ENCODE measurements at regions not wholly inside any gene's neighbourhood (a gene's known extent, or its start where the extent isn't known, plus 50 kb on each side); places are given as distances from the start of the nearest gene placed in this dataset.
A peak's percentile ranks its signal among the peaks of the same experiment; 100 is the strongest.

DNA sequence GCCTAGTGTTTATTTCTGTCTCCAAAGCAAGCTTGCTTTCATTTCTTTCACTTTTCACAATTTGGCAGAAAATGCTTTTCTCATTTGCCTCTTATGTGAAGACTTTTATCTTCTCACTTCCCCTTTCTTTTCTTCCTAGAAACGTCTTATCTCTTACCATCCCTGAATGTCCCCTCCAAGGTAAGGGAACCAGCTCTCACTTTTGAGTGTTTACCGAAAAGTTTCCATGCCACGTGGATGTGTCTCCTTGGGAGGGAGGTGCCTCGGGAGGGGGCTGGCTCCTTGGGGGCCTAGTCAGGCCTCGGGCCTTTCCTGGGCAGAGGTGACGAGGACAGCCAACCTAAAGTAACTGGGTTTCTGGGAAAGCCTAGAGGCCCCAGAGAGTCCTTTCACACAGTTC, 127.4 kb downstream of the CD24 start (continued):
- TF ChIP-seq, protein P1, sequence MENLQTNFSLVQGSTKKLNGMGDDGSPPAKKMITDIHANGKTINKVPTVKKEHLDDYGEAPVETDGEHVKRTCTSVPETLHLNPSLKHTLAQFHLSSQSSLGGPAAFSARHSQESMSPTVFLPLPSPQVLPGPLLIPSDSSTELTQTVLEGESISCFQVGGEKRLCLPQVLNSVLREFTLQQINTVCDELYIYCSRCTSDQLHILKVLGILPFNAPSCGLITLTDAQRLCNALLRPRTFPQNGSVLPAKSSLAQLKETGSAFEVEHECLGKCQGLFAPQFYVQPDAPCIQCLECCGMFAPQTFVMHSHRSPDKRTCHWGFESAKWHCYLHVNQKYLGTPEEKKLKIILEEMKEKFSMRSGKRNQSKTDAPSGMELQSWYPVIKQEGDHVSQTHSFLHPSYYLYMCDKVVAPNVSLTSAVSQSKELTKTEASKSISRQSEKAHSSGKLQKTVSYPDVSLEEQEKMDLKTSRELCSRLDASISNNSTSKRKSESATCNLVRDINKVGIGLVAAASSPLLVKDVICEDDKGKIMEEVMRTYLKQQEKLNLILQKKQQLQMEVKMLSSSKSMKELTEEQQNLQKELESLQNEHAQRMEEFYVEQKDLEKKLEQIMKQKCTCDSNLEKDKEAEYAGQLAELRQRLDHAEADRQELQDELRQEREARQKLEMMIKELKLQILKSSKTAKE (IDR thresholded peaks at IDR 0.05; ENCODE audit: low read depth, poor library complexity, severe bottlenecking): no peak
- no peak for TF ChIP-seq RB1 (IDR thresholded peaks at IDR 0.05; ENCODE audit: borderline replicate concordance)
- no peak for TF ChIP-seq TARDBP (IDR thresholded peaks at IDR 0.05; ENCODE audit: borderline replicate concordance)
- TF ChIP-seq CBX3 (IDR thresholded peaks at IDR 0.05; ENCODE audit: borderline replicate concordance, low read depth): no peak
- no peak for TF ChIP-seq SMC3 (IDR thresholded peaks at IDR 0.05; ENCODE audit: borderline replicate concordance, low read length)
- no peak for TF ChIP-seq KAT2A (conservative IDR thresholded peaks at IDR 0.05; ENCODE audit: control insufficient read depth, low read depth, low read length)
- TF ChIP-seq WRNIP1 (IDR thresholded peaks at IDR 0.05; ENCODE audit: borderline replicate concordance, low read depth, low read length): no peak
- TF ChIP-seq, protein P2, sequence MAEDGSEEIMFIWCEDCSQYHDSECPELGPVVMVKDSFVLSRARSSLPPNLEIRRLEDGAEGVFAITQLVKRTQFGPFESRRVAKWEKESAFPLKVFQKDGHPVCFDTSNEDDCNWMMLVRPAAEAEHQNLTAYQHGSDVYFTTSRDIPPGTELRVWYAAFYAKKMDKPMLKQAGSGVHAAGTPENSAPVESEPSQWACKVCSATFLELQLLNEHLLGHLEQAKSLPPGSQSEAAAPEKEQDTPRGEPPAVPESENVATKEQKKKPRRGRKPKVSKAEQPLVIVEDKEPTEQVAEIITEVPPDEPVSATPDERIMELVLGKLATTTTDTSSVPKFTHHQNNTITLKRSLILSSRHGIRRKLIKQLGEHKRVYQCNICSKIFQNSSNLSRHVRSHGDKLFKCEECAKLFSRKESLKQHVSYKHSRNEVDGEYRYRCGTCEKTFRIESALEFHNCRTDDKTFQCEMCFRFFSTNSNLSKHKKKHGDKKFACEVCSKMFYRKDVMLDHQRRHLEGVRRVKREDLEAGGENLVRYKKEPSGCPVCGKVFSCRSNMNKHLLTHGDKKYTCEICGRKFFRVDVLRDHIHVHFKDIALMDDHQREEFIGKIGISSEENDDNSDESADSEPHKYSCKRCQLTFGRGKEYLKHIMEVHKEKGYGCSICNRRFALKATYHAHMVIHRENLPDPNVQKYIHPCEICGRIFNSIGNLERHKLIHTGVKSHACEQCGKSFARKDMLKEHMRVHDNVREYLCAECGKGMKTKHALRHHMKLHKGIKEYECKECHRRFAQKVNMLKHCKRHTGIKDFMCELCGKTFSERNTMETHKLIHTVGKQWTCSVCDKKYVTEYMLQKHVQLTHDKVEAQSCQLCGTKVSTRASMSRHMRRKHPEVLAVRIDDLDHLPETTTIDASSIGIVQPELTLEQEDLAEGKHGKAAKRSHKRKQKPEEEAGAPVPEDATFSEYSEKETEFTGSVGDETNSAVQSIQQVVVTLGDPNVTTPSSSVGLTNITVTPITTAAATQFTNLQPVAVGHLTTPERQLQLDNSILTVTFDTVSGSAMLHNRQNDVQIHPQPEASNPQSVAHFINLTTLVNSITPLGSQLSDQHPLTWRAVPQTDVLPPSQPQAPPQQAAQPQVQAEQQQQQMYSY (CRISPR knock-in tag; IDR thresholded peaks at IDR 0.05): no peak
- TF ChIP-seq, protein P3, sequence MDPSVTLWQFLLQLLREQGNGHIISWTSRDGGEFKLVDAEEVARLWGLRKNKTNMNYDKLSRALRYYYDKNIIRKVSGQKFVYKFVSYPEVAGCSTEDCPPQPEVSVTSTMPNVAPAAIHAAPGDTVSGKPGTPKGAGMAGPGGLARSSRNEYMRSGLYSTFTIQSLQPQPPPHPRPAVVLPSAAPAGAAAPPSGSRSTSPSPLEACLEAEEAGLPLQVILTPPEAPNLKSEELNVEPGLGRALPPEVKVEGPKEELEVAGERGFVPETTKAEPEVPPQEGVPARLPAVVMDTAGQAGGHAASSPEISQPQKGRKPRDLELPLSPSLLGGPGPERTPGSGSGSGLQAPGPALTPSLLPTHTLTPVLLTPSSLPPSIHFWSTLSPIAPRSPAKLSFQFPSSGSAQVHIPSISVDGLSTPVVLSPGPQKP (IDR thresholded peaks at IDR 0.05; ENCODE audit: low read depth, low read length): no peak
- TF ChIP-seq TAF1 (IDR thresholded peaks at IDR 0.05; ENCODE audit: borderline replicate concordance, low read depth, low read length): no peak
- no peak for TF ChIP-seq POLR2A (IDR thresholded peaks at IDR 0.05; ENCODE audit: low read depth, low read length)
- no peak for TF ChIP-seq POLR2AphosphoS5 (IDR thresholded peaks at IDR 0.05; ENCODE audit: low read length)
- TF ChIP-seq RFX5 (IDR thresholded peaks at IDR 0.05; ENCODE audit: low read depth, low read length): no peak
- TF ChIP-seq EZH2 (IDR thresholded peaks at IDR 0.05; ENCODE audit: borderline replicate concordance, control insufficient read depth, low read depth, low read length): no peak
- no peak for TF ChIP-seq JUND (IDR thresholded peaks at IDR 0.05; ENCODE audit: low read depth, low read length)
- 0 out of 2 replicates have a peak, but pooled peaks have one; percentile 17 for TF ChIP-seq BMI1 (IDR thresholded peaks at IDR 0.05; ENCODE audit: borderline replicate concordance)
- no peak for TF ChIP-seq LARP7 (IDR thresholded peaks at IDR 0.05)
- TF ChIP-seq ZNF384 (IDR thresholded peaks at IDR 0.05; ENCODE audit: borderline replicate concordance, low read depth, low read length): no peak
- TF ChIP-seq HDAC2 (IDR thresholded peaks at IDR 0.05): no peak
- no peak for TF ChIP-seq RAD21 (IDR thresholded peaks at IDR 0.05; ENCODE audit: insufficient read depth, low read depth, low read length)
- no peak for TF ChIP-seq TBL1XR1 (IDR thresholded peaks at IDR 0.05; ENCODE audit: low read depth, low read length)
- TF ChIP-seq MTA2 (IDR thresholded peaks at IDR 0.05; ENCODE audit: low read depth): peak; percentile 74
- TF ChIP-seq, protein P4, sequence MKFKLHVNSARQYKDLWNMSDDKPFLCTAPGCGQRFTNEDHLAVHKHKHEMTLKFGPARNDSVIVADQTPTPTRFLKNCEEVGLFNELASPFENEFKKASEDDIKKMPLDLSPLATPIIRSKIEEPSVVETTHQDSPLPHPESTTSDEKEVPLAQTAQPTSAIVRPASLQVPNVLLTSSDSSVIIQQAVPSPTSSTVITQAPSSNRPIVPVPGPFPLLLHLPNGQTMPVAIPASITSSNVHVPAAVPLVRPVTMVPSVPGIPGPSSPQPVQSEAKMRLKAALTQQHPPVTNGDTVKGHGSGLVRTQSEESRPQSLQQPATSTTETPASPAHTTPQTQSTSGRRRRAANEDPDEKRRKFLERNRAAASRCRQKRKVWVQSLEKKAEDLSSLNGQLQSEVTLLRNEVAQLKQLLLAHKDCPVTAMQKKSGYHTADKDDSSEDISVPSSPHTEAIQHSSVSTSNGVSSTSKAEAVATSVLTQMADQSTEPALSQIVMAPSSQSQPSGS (IDR thresholded peaks at IDR 0.05; ENCODE audit: low read length): peak; percentile 52; the same call in 1 of the 2 replicates
- no peak for TF ChIP-seq POU2F2 (IDR thresholded peaks at IDR 0.05; ENCODE audit: borderline replicate concordance, low read depth, low read length)
- no peak for TF ChIP-seq FOXM1 (IDR thresholded peaks at IDR 0.05; ENCODE audit: low read depth, low read length)
- TF ChIP-seq SMARCA5 (IDR thresholded peaks at IDR 0.05): no peak
- no peak for TF ChIP-seq CREM (IDR thresholded peaks at IDR 0.05; ENCODE audit: low read depth)
